GM12892 (cell line): ENCODE measurements at regions not wholly inside any gene's neighbourhood (a gene's known extent, or its start where the extent isn't known, plus 50 kb on each side); places are given as distances from the start of the nearest gene placed in this dataset.

Experiments used
- POLR2A ChIP-seq: IDR thresholded peaks from 2 replicates; pipeline ENCODE4 v1.6.1; 2011; ENCODE audit warnings: low read depth, low read length, control low read depth
- POLR2AphosphoS5 ChIP-seq: IDR thresholded peaks from 2 replicates; pipeline ENCODE4 v1.6.1; 2011; ENCODE audit warnings: low read depth, low read length, control low read depth

- no peak for TF ChIP-seq POLR2A
- no peak for TF ChIP-seq POLR2AphosphoS5
Measured at GRCh38 chr2:21358976-21359375, 235.2 kb downstream of the TDRD15 start.
